GM18873 (cell line): ENCODE measurements at regions not wholly inside any gene's neighbourhood (a gene's known extent, or its start where the extent isn't known, plus 50 kb on each side); places are given as distances from the start of the nearest gene placed in this dataset.

Source experiments
- ATAC-seq: cut with Tn5 transposase; IDR thresholded peaks from one replicate; pipeline ENCODE4 v1.9.1; 2021; ENCODE audit warnings: mild to moderate bottlenecking, moderate library complexity, moderate number of reproducible peaks; ENCODE audit not compliant: unreplicated experiment, low FRiP score

- no peak for ATAC-seq
Measured at GRCh38 chr18:44039216-44039615, 641.5 kb upstream of the SETBP1 start.

- no peak for ATAC-seq
Measured at GRCh38 chr18:44039826-44040225, 640.9 kb upstream of the SETBP1 start.

GRCh38 chr18:44041553-44041952 lies 639.1 kb upstream of the SETBP1 start:
- ATAC-seq = no peak

- no peak for ATAC-seq
Measured at GRCh38 chr18:44041961-44042360, 638.7 kb upstream of the SETBP1 start.

- ATAC-seq = no peak
Measured at GRCh38 chr18:44046376-44046975, 634.2 kb upstream of the SETBP1 start.

GRCh38 chr18:44047585-44047984 lies 633.1 kb upstream of the SETBP1 start:
- ATAC-seq = no peak

GRCh38 chr18:44048435-44048834 lies 632.3 kb upstream of the SETBP1 start:
- no peak for ATAC-seq

GRCh38 chr18:44048846-44049245 lies 631.8 kb upstream of the SETBP1 start:
- no peak for ATAC-seq

GRCh38 chr18:44051026-44051425 lies 629.7 kb upstream of the SETBP1 start:
- no peak for ATAC-seq

GRCh38 chr18:44054514-44054913 lies 626.2 kb upstream of the SETBP1 start:
- no peak for ATAC-seq

GRCh38 chr18:44060197-44060596 lies 620.5 kb upstream of the SETBP1 start:
- ATAC-seq = no peak

- ATAC-seq = no peak
Measured at GRCh38 chr18:44061438-44061837, 619.2 kb upstream of the SETBP1 start.

GRCh38 chr18:44062345-44062744 lies 618.3 kb upstream of the SETBP1 start:
- ATAC-seq = no peak

- ATAC-seq = no peak
Measured at GRCh38 chr18:44065206-44065605, 615.5 kb upstream of the SETBP1 start.

GRCh38 chr18:44066541-44066940 lies 614.1 kb upstream of the SETBP1 start:
- no peak for ATAC-seq

- no peak for ATAC-seq
Measured at GRCh38 chr18:44067186-44067585, 613.5 kb upstream of the SETBP1 start.

GRCh38 chr18:44075038-44075437 lies 605.6 kb upstream of the SETBP1 start:
- no peak for ATAC-seq

- no peak for ATAC-seq
Measured at GRCh38 chr18:44079606-44080005, 601.1 kb upstream of the SETBP1 start.

- ATAC-seq = no peak
Measured at GRCh38 chr18:44080054-44080453, 600.6 kb upstream of the SETBP1 start.

GRCh38 chr18:44089732-44090131 lies 591.0 kb upstream of the SETBP1 start:
- no peak for ATAC-seq

GRCh38 chr18:44090453-44090852 lies 590.2 kb upstream of the SETBP1 start:
- no peak for ATAC-seq

- no peak for ATAC-seq
Measured at GRCh38 chr18:44093253-44093652, 587.4 kb upstream of the SETBP1 start.

GRCh38 chr18:44096016-44096415 lies 584.7 kb upstream of the SETBP1 start:
- ATAC-seq = no peak
